Cardiac fibroblast (primary cell): ENCODE measurements at regions not wholly inside any gene's neighbourhood (a gene's known extent, or its start where the extent isn't known, plus 50 kb on each side); places are given as distances from the start of the nearest gene placed in this dataset.

Experiments used
- DNase-seq, 2 donors: peaks; one replicate each; pipeline versions ENCODE4 v3.0.0 to v3.0.0-alpha.2; 2010; ENCODE audit warnings: low read depth in 2 of 2
- H3K4me3 ChIP-seq, 2 donors: replicated peaks in 1 of 2; 1 replicate in 1 of 2; 2 replicates in 1 of 2; pipeline ENCODE4 v1.5.1; 2011; ENCODE audit warnings: low read depth in 2 of 2, low read length in 2 of 2, mild to moderate bottlenecking in 2 of 2, moderate library complexity in 1 of 2
- CTCF ChIP-seq: IDR thresholded peaks from one replicate; pipeline ENCODE4 v1.5.1; 2011; ENCODE audit warnings: low read depth, mild to moderate bottlenecking, low read length, inconsistent platforms

- no peak overlapping the region for H3K4me3 ChIP-seq
- no peak for TF ChIP-seq CTCF
- DNase-seq, result no peak
Measured at GRCh38 chrX:150127216-150127615, 188.9 kb upstream of the EOLA2 start.

- DNase-seq, result no peak
- TF ChIP-seq CTCF, result no peak
- no peak overlapping the region for H3K4me3 ChIP-seq
Measured at GRCh38 chrX:150143721-150144440, 205.6 kb upstream of the EOLA2 start.

GRCh38 chrX:150146271-150146896 lies 208.1 kb upstream of the EOLA2 start:
- TF ChIP-seq CTCF, result no peak
- DNase-seq, result no peak
- H3K4me3 ChIP-seq, result no peak overlapping the region

- TF ChIP-seq CTCF, result no peak
- no peak overlapping the region for H3K4me3 ChIP-seq
- DNase-seq, result peak in 1 of 2 donors; percentile 18
Measured at GRCh38 chrX:150148749-150149672, 210.7 kb upstream of the EOLA2 start.

- peak in 1 of 2 donors; percentile 29 for DNase-seq
- no peak for TF ChIP-seq CTCF
- no peak overlapping the region for H3K4me3 ChIP-seq
Measured at GRCh38 chrX:150150076-150150779, 211.9 kb upstream of the EOLA2 start.

GRCh38 chrX:150150780-150151125 lies 212.4 kb upstream of the MAMLD1 start:
- TF ChIP-seq CTCF, result no peak
- H3K4me3 ChIP-seq, result no peak overlapping the region
- DNase-seq, result no peak
